HG03575 (cell line): ENCODE measurements at regions not wholly inside any gene's neighbourhood (a gene's known extent, or its start where the extent isn't known, plus 50 kb on each side); places are given as distances from the start of the nearest gene placed in this dataset.
A peak's percentile ranks its signal among the peaks of the same experiment; 100 is the strongest.

Source experiments
- ATAC-seq: cut with Tn5 transposase; IDR thresholded peaks from one replicate; pipeline ENCODE4 v1.9.1; 2021; ENCODE audit not compliant: unreplicated experiment, insufficient number of reproducible peaks, low FRiP score; ENCODE audit errors: extremely low read depth

GRCh38 chr5:5021436-5021835 lies 118.7 kb upstream of the ADAMTS16 start:
- no peak for ATAC-seq

GRCh38 chr5:5025098-5025773 lies 114.9 kb upstream of the ADAMTS16 start:
- no peak for ATAC-seq

DNA sequence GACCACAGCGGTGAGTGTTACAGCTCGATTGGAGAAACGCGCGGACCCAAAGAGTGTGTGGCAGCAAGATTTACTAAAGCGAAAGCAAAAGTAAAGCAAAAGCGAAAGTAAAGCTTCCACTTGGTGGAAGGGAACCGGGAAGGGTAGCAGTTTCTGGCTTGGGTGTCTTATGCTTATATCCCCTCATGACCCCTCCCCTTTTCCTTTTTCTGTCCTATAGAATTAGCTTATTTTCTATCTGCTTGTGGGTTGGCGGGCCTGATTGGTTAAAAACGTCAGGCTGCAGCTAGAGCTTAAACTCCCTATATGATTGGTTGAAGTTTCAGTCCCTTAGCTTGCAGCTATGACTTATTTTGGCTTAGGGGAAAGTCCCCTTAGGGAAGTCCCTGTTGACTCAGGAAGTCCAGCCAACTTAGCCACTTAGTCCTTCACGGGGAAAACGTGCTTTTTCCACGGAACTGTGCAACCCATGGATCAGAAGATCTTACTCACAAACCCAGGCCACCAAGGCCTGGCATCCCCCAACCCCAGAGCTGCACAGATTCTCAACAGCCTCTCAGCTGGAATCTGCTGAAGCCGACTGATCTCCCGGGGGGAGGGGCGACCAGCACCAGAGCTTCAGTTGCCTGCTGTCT lies 114.2 kb upstream of the ADAMTS16 start:
- ATAC-seq, result no peak

DNA sequence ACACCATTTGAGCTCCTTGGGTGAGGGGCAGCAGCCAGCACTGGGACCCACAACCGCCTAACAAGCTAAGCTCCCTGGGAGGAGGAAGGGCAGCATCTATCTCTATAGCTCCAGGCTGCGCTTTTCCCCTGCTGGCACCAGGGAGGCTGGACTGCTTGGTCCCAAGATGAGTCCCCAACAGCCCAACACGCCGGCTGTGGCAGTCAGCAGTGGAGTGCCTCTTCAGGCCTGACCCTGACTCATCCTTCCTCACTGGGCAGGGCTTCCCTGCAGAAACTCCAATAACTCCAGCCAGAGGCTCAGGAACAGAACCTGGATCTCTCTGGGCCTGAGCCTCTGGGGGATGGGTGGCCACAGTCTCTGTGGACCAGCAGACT lies 113.7 kb upstream of the ADAMTS16 start:
- no peak for ATAC-seq

GRCh38 chr5:5031665-5032064 lies 108.5 kb upstream of the ADAMTS16 start:
- ATAC-seq, result no peak

- ATAC-seq, result no peak
These were observed 102.5 kb upstream of the ADAMTS16 start for GRCh38 chr5:5037674-5038073.

DNA sequence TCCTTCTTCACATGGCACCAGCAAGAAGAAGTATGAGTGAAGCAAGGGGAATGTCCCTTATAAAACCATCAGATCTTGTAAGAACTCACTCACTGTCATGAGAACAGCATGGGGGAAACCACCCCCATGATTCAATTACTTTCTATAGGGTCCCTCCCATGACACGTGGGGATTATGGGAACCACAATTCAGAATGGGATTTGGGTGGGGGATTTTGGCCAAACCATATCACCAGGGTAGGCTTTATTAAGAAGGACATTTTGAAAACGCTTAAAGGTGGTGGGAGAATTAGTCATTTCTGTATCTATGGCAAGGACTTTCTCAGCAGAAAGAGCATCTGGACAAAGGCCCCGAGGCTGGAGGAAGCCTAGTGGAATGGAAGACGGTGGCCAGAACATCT lies 100.2 kb upstream of the ADAMTS16 start:
- no peak for ATAC-seq

- ATAC-seq, result no peak
These were observed 99.4 kb upstream of the ADAMTS16 start for GRCh38 chr5:5040712-5041111.

- ATAC-seq, result no peak
These were observed 97.3 kb upstream of the ADAMTS16 start for GRCh38 chr5:5042806-5043205.

GRCh38 chr5:5043346-5043745 lies 96.8 kb upstream of the ADAMTS16 start:
- ATAC-seq, result no peak

- no peak for ATAC-seq
These were observed 95.8 kb upstream of the ADAMTS16 start for GRCh38 chr5:5044247-5044840.

- peak; percentile 94 for ATAC-seq
These were observed 93.2 kb upstream of the ADAMTS16 start for GRCh38 chr5:5046680-5047502.

- ATAC-seq, result no peak
These were observed 89.3 kb upstream of the ADAMTS16 start for GRCh38 chr5:5050801-5051200.

DNA sequence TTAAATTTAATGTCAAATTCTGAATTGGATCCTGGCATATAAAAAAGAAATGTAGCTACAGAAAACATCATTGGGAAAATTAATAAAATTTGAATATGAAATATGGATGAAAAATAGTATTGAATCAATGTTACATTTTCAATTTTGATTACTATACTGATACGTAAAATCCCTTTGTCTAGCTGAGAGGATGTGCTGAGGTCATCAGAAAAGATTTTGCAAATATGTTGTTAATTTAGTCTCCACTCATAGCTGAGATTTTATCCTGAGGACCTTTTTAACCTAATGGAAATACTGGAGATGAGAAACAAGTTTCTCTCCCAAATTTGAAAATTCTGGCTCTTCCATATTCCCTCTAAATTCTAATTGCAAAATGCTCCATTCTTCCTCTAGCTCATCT lies 84.4 kb upstream of the ADAMTS16 start:
- no peak for ATAC-seq

GRCh38 chr5:5061836-5062235 lies 78.3 kb upstream of the ADAMTS16 start:
- no peak for ATAC-seq

GRCh38 chr5:5062525-5063302 lies 77.4 kb upstream of the ADAMTS16 start:
- no peak for ATAC-seq

DNA sequence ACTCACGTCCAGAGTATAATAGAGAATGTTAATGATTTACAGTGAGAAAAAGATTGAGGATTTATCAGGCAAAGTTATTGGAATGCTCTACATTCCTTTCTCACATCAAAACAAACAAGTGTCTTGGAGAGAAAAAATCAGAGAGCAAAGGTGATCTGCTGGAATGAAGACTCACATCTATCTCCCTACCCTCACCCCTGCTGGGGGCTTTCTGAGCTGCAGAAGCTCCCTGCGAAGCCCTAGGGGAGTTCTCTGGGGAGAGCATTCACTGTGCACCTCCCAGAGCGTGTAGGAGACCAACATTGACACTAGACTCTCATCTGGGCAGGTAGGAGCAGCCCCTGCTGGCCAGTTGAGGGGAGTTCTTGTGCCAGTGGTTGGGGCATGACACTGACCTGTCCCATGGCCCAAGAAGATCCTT lies 76.6 kb upstream of the ADAMTS16 start:
- no peak for ATAC-seq

DNA sequence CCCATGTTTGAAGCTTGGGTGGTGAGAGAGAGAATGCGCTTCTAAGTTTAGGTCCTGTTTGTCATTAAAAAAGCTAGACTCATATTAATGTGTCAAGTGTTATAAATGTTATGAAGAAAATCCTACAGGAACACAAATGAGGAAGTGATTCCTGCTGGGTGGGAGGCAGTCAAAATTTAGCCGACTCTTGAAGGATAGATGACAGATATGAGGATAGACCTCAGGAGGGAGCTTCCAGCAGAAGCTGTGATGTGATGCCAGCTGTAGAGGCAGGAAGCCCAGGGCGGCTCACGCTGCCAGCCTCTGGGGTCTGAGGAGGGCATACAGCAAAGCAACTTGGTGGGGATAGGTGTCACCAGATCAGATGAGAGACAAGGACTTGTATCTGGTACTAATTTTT lies 74.7 kb upstream of the ADAMTS16 start:
- ATAC-seq, result no peak
